ES-I3 (cell line): ENCODE measurements at regions not wholly inside any gene's neighbourhood (a gene's known extent, or its start where the extent isn't known, plus 50 kb on each side); places are given as distances from the start of the nearest gene placed in this dataset.

ENCODE experiments used
- H3K36me3 ChIP-seq: 2 replicates; pipeline ENCODE4 v1.6.1; 2013; ENCODE audit warnings: mild to moderate bottlenecking, low read length, control low read depth, moderate library complexity; ENCODE audit not compliant: insufficient read depth
- H3K4me1 ChIP-seq: 2 replicates; pipeline ENCODE4 v1.6.1; 2013; ENCODE audit warnings: mild to moderate bottlenecking, control low read depth, low read length; ENCODE audit not compliant: insufficient read depth
- H3K9ac ChIP-seq: 2 replicates; pipeline ENCODE4 v1.6.1; 2013; ENCODE audit warnings: low read depth, mild to moderate bottlenecking, low read length, moderate library complexity
- H3K9me3 ChIP-seq: 2 replicates; pipeline ENCODE4 v1.6.1; 2013; ENCODE audit warnings: mild to moderate bottlenecking, low read length, moderate library complexity; ENCODE audit not compliant: control insufficient read depth, insufficient read depth

DNA sequence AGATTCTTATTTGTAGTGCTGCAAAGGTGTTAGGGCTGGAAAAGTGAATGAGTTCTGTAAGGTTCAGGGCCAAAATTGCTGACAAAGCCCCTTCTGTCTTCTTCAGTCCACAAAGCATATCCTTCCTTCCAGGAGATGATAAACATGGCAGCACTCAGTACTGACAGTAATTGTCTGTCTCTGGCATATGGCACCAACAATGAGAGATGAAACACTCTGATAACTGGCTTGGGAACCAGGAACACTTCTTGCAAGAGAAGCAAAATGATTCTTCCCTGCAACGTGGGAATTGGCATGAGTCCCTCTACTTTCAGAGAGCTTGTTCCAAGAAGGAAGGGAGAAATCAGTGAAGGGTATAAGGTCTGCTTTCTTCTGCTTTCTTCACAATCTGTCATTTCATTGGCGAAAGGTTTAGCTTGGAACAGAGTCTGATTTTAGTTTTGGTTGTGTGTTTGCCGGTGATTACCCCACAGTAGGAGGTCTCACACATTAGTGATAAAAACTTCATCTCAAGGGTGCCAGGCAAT, 963.3 kb downstream of the NLGN4X start:
- H3K9me3 ChIP-seq = no peaks in the 10 kb centered on the region; the same call in 1 of the 2 replicates
- H3K9ac ChIP-seq = no peak overlapping the region
- H3K36me3 ChIP-seq = no peaks in the 10 kb centered on the region
- H3K4me1 ChIP-seq = no peaks in the 10 kb centered on the region

DNA sequence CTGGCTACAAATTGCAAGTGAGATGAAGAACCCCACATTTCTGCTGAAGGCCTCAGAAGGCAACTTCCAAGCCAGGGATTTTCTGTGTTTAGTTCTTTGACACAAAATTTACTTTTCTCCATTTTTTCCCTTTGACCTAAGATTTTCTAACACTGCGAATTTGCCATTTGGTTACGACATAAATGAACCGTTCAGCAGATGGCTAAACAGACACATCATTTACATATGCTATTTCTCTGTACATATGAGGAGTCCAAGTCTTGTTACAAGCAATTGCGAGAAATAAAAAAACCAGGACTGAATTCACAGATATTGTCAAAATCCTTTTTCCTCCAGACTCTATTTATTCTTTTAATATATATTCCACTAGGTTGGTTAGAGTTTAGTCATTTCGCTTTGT, 978.6 kb downstream of the NLGN4X start:
- H3K9me3 ChIP-seq = no peaks in the 10 kb centered on the region
- no peaks in the 10 kb centered on the region for H3K36me3 ChIP-seq
- H3K4me1 ChIP-seq = no peaks in the 10 kb centered on the region
- no peak overlapping the region for H3K9ac ChIP-seq

DNA sequence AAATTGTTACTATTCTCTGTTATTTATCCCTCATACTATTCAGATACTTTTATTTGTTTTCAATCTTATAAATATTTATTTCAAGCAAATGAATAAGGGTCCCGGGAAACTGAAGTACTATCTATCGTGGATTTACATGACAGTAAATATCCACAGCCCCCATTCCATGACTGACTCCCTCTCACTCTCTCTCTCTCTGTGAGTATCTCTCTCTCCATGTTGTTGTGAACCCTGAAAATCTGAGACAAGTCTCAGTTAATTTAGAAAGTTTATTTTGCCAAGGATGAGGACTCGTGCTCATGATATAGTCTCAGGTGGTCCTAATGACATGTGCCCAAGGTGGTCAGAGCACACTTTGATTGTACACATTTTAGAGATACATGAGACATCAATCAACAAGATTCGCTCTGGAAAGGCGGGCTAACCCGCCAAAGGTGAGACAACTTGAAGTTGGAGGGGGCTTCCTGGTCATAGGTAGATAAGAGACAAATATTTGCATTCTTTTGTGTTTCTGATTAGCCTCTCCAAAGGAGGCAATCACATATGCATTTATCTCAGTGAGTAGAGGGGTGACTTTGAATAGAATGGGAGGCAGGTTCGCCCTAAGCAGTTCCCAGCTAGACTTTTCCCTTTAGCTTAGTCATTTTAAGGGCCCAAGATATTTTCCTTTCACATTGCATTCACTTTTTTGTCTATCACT, 986.4 kb downstream of the NLGN4X start:
- Histone ChIP-seq H3K9ac (0 out of 2 replicates have a peak overlapping the region, but pooled peaks have one; percentile 32), H3K9me3 (peaks cover 11% of the 10 kb centered on the region), H3K36me3 (no peaks in the 10 kb centered on the region), H3K4me1 (peaks cover 10% of the 10 kb centered on the region; the same call in 1 of the 2 replicates)

DNA sequence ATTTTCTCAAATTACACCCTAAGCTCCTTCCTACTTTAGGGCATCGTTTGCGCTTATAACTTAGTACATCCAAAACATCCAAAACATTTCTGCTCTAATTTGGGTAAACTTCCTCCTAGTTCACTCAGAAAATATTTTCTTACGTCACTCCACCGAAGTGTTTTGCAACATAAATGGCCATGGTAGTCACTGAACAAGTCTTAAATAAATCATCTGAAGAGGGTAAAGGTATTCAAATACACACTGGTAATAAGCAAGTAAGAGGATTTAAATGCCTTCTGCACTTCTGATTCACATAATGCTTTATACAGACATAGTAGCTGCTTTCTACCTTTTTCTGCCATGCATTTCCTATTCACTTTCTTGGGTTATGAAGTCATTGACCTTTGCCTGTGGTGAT, 991.9 kb downstream of the NLGN4X start:
- Histone ChIP-seq H3K36me3 (no peaks in the 10 kb centered on the region), H3K9ac (no peak overlapping the region), H3K9me3 (peaks cover 11% of the 10 kb centered on the region), H3K4me1 (peaks cover 9% of the 10 kb centered on the region; the same call in 1 of the 2 replicates)

DNA sequence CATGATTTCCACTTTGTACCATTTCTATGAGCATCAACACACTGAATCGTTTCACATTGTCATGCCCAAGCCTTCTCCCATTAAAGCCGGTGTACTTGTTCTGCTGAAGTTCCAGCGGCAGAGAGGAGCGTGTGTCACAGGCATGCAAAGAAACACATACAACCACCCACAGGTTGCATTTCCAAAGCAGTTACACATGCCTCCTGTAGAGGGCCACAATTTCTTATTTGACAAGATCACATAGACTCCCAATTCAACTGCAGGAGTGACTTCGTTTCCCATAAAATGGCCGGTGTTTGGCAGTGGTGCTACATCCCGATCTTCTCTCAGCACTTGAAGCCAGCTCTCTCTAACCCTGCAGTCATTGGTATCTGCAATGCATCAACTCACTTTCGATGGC, 992.6 kb downstream of the NLGN4X start:
- Histone ChIP-seq H3K9me3 (peaks cover 11% of the 10 kb centered on the region), H3K9ac (no peak overlapping the region), H3K4me1 (peaks cover 3% of the 10 kb centered on the region; the same call in 1 of the 2 replicates), H3K36me3 (no peaks in the 10 kb centered on the region)

DNA sequence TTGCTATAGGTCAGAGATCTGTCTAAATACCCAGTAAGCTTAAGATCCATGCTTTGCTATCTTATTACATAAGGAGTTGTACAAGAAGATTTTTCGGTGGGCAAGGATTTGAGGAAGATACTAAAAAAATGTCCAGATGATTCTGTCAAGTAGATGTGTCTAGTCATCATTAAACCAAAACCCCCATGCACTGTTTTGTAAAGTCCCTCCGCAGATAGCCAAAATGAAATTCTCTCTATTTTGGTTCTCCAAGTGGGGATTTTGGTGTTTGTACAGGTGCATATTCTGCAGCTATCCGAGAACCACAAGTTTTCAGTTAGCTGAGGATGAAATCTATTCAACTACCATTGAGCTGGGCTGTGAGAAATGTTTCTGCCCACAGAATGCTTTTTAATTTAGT, 994.8 kb downstream of the NLGN4X start:
- no peak overlapping the region for H3K9ac ChIP-seq
- 0 out of 2 replicates have a peak, but pooled peaks cover 2% of the 10 kb centered on the region for H3K4me1 ChIP-seq
- H3K36me3 ChIP-seq = no peaks in the 10 kb centered on the region
- H3K9me3 ChIP-seq = no peaks in the 10 kb centered on the region; the same call in 1 of the 2 replicates

GRCh38 chrX:5220421-5220820, 1008.2 kb downstream of the NLGN4X start:
- Histone ChIP-seq H3K9ac (no peak overlapping the region), H3K4me1 (no peaks in the 10 kb centered on the region), H3K9me3 (no peaks in the 10 kb centered on the region), H3K36me3 (no peaks in the 10 kb centered on the region)

DNA sequence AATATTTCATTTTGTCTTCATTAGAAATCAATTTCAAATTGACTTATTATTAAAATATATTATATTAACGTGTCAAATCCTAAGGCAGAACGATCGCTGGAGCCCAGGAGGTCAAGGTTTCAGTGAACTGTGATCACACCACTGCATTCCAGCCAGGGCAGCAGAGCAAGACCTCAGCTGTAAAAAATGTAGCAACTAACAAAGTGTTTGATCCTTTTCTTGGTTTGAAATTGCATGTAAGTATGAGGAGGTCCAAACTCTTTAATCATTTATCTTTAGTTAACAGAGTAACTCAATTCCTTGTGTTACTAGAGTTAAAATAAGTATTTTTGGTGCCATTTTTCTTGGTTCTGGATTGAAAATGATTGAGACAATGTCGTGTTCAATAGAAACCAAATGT, 1033.9 kb downstream of the NLGN4X start:
- no peak overlapping the region for H3K9ac ChIP-seq
- no peaks in the 10 kb centered on the region for H3K4me1 ChIP-seq
- no peaks in the 10 kb centered on the region for H3K9me3 ChIP-seq

GRCh38 chrX:5180135-5180741, 1048.4 kb downstream of the NLGN4X start:
- no peaks in the 10 kb centered on the region for H3K36me3 ChIP-seq
- H3K9me3 ChIP-seq = no peaks in the 10 kb centered on the region
- peaks cover 9% of the 10 kb centered on the region for H3K4me1 ChIP-seq
- no peak overlapping the region for H3K9ac ChIP-seq

More for the DNA sequence above, 1033.9 kb downstream of the NLGN4X start:
- no peaks in the 10 kb centered on the region for H3K36me3 ChIP-seq

- H3K36me3 ChIP-seq = no peaks in the 10 kb centered on the region
- peaks cover 9% of the 10 kb centered on the region for H3K4me1 ChIP-seq
- no peak overlapping the region for H3K9ac ChIP-seq
- H3K9me3 ChIP-seq = no peaks in the 10 kb centered on the region; the same call in 1 of the 2 replicates
These were observed 1051.9 kb downstream of the NLGN4X start for GRCh38 chrX:5176766-5177165.

DNA sequence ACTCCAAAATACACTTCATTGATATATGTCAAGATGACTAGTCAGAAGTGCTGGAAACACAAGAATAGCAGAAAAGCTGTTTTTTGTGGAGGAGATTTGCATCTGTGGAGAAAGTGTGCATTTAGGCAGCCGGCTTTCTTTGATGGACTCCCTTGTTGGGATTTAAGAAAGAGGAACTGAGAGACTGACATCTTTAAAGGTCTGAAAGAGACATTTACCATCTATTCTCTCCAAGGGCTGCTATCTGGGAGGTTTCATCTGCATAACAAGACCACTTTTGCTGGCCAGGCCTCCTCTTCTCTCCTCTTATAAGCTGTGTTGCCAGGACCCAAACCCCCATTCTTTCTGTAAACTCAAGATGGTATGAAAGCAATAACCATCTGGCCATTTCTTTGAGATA, 1065.0 kb downstream of the NLGN4X start:
- no peak overlapping the region for H3K9ac ChIP-seq
- no peaks in the 10 kb centered on the region for H3K9me3 ChIP-seq
- H3K36me3 ChIP-seq = no peaks in the 10 kb centered on the region
- H3K4me1 ChIP-seq = no peaks in the 10 kb centered on the region

- no peak overlapping the region for H3K9ac ChIP-seq
- H3K9me3 ChIP-seq = no peaks in the 10 kb centered on the region; the same call in 1 of the 2 replicates
- H3K36me3 ChIP-seq = no peaks in the 10 kb centered on the region
- peaks cover 8% of the 10 kb centered on the region; the same call in 1 of the 2 replicates for H3K4me1 ChIP-seq
These were observed 1073.4 kb downstream of the NLGN4X start for GRCh38 chrX:5155301-5155700.

- no peaks in the 10 kb centered on the region for H3K4me1 ChIP-seq
- no peaks in the 10 kb centered on the region for H3K36me3 ChIP-seq
- H3K9ac ChIP-seq = no peak overlapping the region
- H3K9me3 ChIP-seq = no peaks in the 10 kb centered on the region
These were observed 1082.7 kb downstream of the NLGN4X start for GRCh38 chrX:5145957-5146356.

DNA sequence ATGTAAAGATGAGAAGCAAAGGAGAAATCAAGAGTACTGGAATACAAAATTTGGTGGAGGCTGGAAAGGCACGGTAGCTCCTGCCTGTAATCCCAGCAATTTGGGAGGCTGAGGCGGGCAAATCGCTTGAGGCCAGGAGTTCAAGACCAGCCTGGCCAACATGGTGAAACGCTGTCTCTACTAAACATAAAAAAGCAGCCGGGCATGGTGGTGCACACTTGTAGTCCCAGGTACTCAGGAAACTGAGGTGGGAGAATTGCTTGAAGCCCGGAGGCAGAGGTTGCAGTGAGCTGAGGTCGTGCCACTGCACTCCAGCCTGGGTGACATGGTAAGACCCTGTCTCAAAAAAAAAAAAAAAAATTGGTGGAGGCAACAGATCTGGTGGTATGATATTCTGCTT, 1086.0 kb downstream of the NLGN4X start:
- H3K36me3 ChIP-seq = no peaks in the 10 kb centered on the region
- H3K4me1 ChIP-seq = no peaks in the 10 kb centered on the region
- no peak overlapping the region for H3K9ac ChIP-seq
- no peaks in the 10 kb centered on the region for H3K9me3 ChIP-seq

- no peak overlapping the region for H3K9ac ChIP-seq
- H3K36me3 ChIP-seq = no peaks in the 10 kb centered on the region
These were observed 1106.4 kb downstream of the NLGN4X start for GRCh38 chrX:5122181-5122678.

More at GRCh38 chrX:5122181-5122678, 1106.4 kb downstream of the NLGN4X start:
- Histone ChIP-seq H3K9me3 (no peaks in the 10 kb centered on the region), H3K4me1 (no peaks in the 10 kb centered on the region)
